PC-9 (cell line): ENCODE measurements at regions not wholly inside any gene's neighbourhood (a gene's known extent, or its start where the extent isn't known, plus 50 kb on each side); places are given as distances from the start of the nearest gene placed in this dataset.
A peak's percentile ranks its signal among the peaks of the same experiment; 100 is the strongest.

Experiments used
- BruUV-seq: library from RNA; stranded (reverse); fragments of 400-500 nt; replicated peaks from 2 replicates; lab custom pipeline; 2021; lab: Mats Ljungman, UMichigan
- CTCF ChIA-PET: fragments of 300-600 bp; sonication (Branson Sonifier 250); formaldehyde crosslinking; loops from one replicate; lab custom pipeline; 2022; ENCODE audit warnings: antibody characterized with exemption; lab: Charles Lee
- POLR2A ChIA-PET: fragments of 300-600 bp; sonication (Branson Sonifier 250); formaldehyde crosslinking; loops from one replicate; lab custom pipeline; 2022; ENCODE audit warnings: antibody characterized with exemption; ENCODE audit not compliant: unreplicated experiment; lab: Charles Lee
- DNase-seq, 2 experiments: peaks; one replicate each; pipeline versions ENCODE4 v3.0.0 to v3.0.0-alpha.2; 2015 to 2022; ENCODE audit warnings: mixed read lengths in 1 of 2
- H2AFZ ChIP-seq: fragments of 200-600 bp; sonication (generic); 2 replicates; pipeline ENCODE4 v1.8.1; 2017; ENCODE audit warnings: antibody characterized with exemption
- H3F3A ChIP-seq: fragments of 200-600 bp; sonication (generic); 2 replicates; pipeline ENCODE4 v1.8.1; 2017; ENCODE audit warnings: antibody characterized with exemption, mild to moderate bottlenecking, low read depth; ENCODE audit not compliant: insufficient read depth
- H3K27ac ChIP-seq: fragments of 200-600 bp; sonication (generic); 2 replicates; pipeline ENCODE4 v1.6.1; 2016; ENCODE audit warnings: mixed run types
- H3K27me3 ChIP-seq: fragments of 200-600 bp; sonication (generic); 2 replicates; pipeline ENCODE4 v1.6.1; 2016; ENCODE audit warnings: low read depth, mixed run types; ENCODE audit not compliant: insufficient read depth
- H3K36me3 ChIP-seq: fragments of 200-600 bp; sonication (generic); 2 replicates; pipeline ENCODE4 v1.6.1; 2016; ENCODE audit warnings: low read depth, mixed run types
- H3K4me1 ChIP-seq: fragments of 200-600 bp; sonication (generic); replicated peaks from 2 replicates; pipeline ENCODE4 v1.6.1; 2016; ENCODE audit warnings: mixed run types; ENCODE audit not compliant: insufficient read depth
- H3K4me2 ChIP-seq: fragments of 200-600 bp; sonication (generic); 2 replicates; pipeline ENCODE4 v1.6.1; 2017; ENCODE audit warnings: mixed run types
- H3K4me3 ChIP-seq: fragments of 200-600 bp; sonication (generic); 2 replicates; pipeline ENCODE4 v1.6.1; 2016; ENCODE audit warnings: mixed run types
- H3K79me2 ChIP-seq: fragments of 200-600 bp; sonication (generic); 2 replicates; pipeline ENCODE4 v1.6.1; 2017; ENCODE audit warnings: low read depth, mixed run types
- H3K9me2 ChIP-seq: fragments of 200-600 bp; sonication (generic); 2 replicates; pipeline ENCODE4 v1.8.1; 2017; ENCODE audit warnings: mild to moderate bottlenecking; ENCODE audit not compliant: insufficient read depth
- H3K9me3 ChIP-seq: fragments of 200-600 bp; sonication (generic); 2 replicates; pipeline ENCODE4 v1.8.1; 2016; ENCODE audit warnings: low read depth; ENCODE audit not compliant: insufficient read depth
- H4K20me1 ChIP-seq: fragments of 200-600 bp; sonication (generic); 2 replicates; pipeline ENCODE4 v1.8.1; 2017; ENCODE audit not compliant: insufficient read depth
- EZH2 ChIP-seq: fragments of 200-600 bp; sonication (generic); IDR thresholded peaks from 2 replicates; pipeline ENCODE4 v1.8.0; 2017; ENCODE audit warnings: antibody characterized with exemption, low read depth
- intact Hi-C: fragments of 100-400 bp; cut with micrococcal nuclease; formaldehyde crosslinking; loops from one replicate; pipeline ENCODE4 v1.10.0; 2022; ENCODE audit not compliant: unreplicated experiment
- TF ChIP-seq, protein P1 (sequence below): fragments of 200-600 bp; sonication (generic); conservative IDR thresholded peaks from 2 replicates; pipeline ENCODE4 v1.6.1; 2017; ENCODE audit warnings: mixed run types, antibody characterized with exemption, mild to moderate bottlenecking, moderate library complexity

DNA sequence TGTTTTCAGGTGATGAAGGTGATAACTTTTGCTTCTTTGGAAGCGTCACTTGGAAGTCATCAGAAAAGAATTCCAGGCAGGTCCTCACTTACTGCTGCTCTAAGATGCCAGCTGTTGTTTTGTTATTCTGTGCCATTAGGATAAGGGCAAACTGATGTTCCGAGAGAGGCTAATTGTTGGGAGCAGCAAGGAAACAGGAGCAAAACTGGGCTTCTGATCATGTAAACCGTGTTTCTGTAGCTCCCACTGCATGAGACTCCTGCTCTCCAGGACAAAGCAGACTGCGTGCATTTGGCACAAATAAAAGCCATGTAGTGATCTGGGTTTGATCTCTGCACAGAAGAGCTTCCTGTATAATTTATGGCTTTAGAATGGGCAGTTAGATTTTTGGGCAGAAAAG lies 248.2 kb downstream of the MAN2A1 start:
- ChIA-PET CTCF (no interaction called here), POLR2A (no interaction called here)
- Histone ChIP-seq H3K9me3 (no peaks in the 10 kb centered on the region; the same call in 1 of the 2 replicates), H3K4me1 (no peaks in the 10 kb centered on the region), H3K4me3 (no peak overlapping the region), H4K20me1 (no peaks in the 10 kb centered on the region), H2AFZ (no peak overlapping the region), H3F3A (no peaks in the 10 kb centered on the region), H3K27ac (no peak overlapping the region), H3K9me2 (no peaks in the 10 kb centered on the region), H3K79me2 (no peaks in the 10 kb centered on the region), H3K27me3 (no peaks in the 10 kb centered on the region), H3K36me3 (no peaks in the 10 kb centered on the region), H3K4me2 (no peak overlapping the region)
- TF ChIP-seq, protein P1, sequence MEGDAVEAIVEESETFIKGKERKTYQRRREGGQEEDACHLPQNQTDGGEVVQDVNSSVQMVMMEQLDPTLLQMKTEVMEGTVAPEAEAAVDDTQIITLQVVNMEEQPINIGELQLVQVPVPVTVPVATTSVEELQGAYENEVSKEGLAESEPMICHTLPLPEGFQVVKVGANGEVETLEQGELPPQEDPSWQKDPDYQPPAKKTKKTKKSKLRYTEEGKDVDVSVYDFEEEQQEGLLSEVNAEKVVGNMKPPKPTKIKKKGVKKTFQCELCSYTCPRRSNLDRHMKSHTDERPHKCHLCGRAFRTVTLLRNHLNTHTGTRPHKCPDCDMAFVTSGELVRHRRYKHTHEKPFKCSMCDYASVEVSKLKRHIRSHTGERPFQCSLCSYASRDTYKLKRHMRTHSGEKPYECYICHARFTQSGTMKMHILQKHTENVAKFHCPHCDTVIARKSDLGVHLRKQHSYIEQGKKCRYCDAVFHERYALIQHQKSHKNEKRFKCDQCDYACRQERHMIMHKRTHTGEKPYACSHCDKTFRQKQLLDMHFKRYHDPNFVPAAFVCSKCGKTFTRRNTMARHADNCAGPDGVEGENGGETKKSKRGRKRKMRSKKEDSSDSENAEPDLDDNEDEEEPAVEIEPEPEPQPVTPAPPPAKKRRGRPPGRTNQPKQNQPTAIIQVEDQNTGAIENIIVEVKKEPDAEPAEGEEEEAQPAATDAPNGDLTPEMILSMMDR, result no peak
- no peak for TF ChIP-seq EZH2
- no peak for DNase-seq
- no TSS peak for BruUV-seq
- intact Hi-C loops, result no loop called here

DNA sequence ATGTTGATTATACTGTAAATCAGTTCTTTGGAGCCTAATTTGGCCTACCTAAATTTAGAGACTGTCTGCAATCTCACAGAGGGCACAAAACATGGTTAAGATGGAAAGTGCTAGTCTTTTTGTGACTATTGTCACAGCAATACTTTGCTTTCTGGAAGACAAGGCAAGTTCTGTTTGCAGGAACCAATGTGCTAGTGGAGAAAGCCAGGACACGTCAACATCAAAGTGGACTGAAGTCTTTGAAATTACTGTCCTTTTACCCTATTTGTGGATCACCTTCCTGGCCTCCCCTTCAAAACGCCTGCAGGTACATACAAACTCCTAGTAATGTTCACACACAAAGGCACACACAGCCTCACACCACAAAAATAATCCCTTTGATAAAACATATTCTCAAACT lies 248.7 kb downstream of the MAN2A1 start:
- POLR2A ChIA-PET, result no interaction called here
- intact Hi-C loops, result no loop called here
- TF ChIP-seq, protein P1, result no peak
- TF ChIP-seq EZH2, result no peak

DNA sequence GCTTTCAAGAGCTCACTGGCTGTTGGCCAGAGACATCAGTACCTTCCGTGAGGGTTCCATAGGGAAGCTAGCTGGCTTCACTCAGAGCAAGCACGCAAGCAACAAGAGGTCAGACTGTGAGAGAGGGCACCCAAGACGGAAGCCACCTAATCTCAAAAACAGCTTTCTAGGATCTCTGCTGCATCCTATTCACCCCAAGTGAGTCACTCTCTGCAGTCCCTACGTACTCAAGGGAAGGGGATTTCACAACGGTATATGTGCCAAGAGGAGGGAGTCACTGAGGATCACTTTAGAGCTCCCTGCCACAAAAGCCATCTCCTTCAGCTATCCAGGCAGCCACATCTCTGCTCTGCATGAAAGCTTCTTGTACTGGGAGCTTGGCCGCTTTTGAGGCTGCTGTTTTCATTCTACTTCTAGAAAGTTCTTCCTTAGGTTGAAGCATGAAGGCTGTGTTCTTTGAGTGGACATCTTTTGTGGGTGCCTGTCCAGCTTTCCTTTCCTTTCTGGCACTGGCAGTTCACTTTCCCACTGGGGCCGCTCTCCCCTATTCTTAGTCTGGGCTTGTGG lies 249.5 kb downstream of the MAN2A1 start:
- ChIA-PET CTCF (no interaction called here), POLR2A (no interaction called here)
- H3K27me3 ChIP-seq, result no peaks in the 10 kb centered on the region
- H4K20me1 ChIP-seq, result no peaks in the 10 kb centered on the region
- H2AFZ ChIP-seq, result no peak overlapping the region
- H3K4me2 ChIP-seq, result no peak overlapping the region
- no peak overlapping the region for H3K27ac ChIP-seq
- H3K79me2 ChIP-seq, result no peaks in the 10 kb centered on the region
- TF ChIP-seq, protein P1, result no peak
- TF ChIP-seq EZH2, result no peak
- no peaks in the 10 kb centered on the region for H3K9me2 ChIP-seq
- no peaks in the 10 kb centered on the region for H3F3A ChIP-seq
- H3K4me3 ChIP-seq, result no peak overlapping the region
- DNase-seq, result peak in 1 of 2 experiments; percentile 36
- H3K4me1 ChIP-seq, result no peaks in the 10 kb centered on the region
- H3K9me3 ChIP-seq, result no peaks in the 10 kb centered on the region; the same call in 1 of the 2 replicates
- intact Hi-C loops, result no loop called here
- no TSS peak for BruUV-seq
- no peaks in the 10 kb centered on the region for H3K36me3 ChIP-seq

More for the DNA sequence above, 248.7 kb downstream of the MAN2A1 start:
- no TSS peak for BruUV-seq
- Histone ChIP-seq H3K9me2 (no peaks in the 10 kb centered on the region), H3K27ac (no peak overlapping the region), H4K20me1 (no peaks in the 10 kb centered on the region), H3F3A (no peaks in the 10 kb centered on the region), H3K79me2 (no peaks in the 10 kb centered on the region), H3K36me3 (no peaks in the 10 kb centered on the region), H3K27me3 (no peaks in the 10 kb centered on the region), H2AFZ (no peak overlapping the region), H3K4me1 (no peaks in the 10 kb centered on the region), H3K4me3 (no peak overlapping the region), H3K9me3 (no peaks in the 10 kb centered on the region; the same call in 1 of the 2 replicates), H3K4me2 (no peak overlapping the region)
- CTCF ChIA-PET, result no interaction called here
- no peak for DNase-seq
